22Rv1 (cell line): ENCODE measurements at regions not wholly inside any gene's neighbourhood (a gene's known extent, or its start where the extent isn't known, plus 50 kb on each side); places are given as distances from the start of the nearest gene placed in this dataset.

Experiments
- H3K27ac ChIP-seq: fragments of 450-650 bp; 2 replicates; pipeline ENCODE4 v1.5.1; 2017
- CTCF ChIP-seq: fragments of 450-650 bp; IDR thresholded peaks from 2 replicates; pipeline ENCODE4 v1.5.1; 2017; ENCODE audit warnings: mild to moderate bottlenecking
- ZFX ChIP-seq: fragments of 450-650 bp; IDR thresholded peaks from 2 replicates; pipeline ENCODE4 v1.6.1; 2017; ENCODE audit warnings: antibody characterized with exemption, borderline replicate concordance

GRCh38 chr18:10025711-10026670 is 112.2 kb downstream of the VAPA start:
- H3K27ac ChIP-seq: no peak overlapping the region
- no peak for TF ChIP-seq ZFX
- TF ChIP-seq CTCF: no peak

DNA sequence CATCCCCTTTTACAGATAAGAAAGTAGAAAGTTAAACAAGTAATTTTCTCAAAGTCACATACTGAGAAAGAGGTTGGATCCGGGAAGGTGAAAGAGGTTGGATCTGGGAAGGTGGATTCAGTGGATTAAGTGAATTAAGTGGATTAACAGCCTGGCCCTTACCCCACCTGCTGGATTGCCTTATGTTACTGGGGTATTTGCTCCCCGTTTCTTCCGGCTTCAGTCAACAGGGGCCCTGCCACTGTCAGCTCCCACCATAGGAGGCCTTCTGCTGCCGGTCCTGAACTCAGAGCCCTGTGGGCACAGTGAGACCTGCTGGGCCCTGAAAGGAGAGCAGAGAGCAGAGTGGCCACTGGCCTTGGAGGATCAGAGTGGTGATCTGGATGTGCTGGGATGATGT is 113.2 kb downstream of the VAPA start:
- no peak overlapping the region for H3K27ac ChIP-seq

GRCh38 chr18:10027461-10027860 is 113.6 kb downstream of the VAPA start:
- TF ChIP-seq CTCF (no peak), ZFX (no peak)
- no peak overlapping the region for H3K27ac ChIP-seq

More for the DNA sequence above, 113.2 kb downstream of the VAPA start:
- TF ChIP-seq CTCF: no peak
- TF ChIP-seq ZFX: no peak

- no peak overlapping the region for H3K27ac ChIP-seq
- no peak for TF ChIP-seq CTCF
- TF ChIP-seq ZFX: no peak
Observed at GRCh38 chr18:10029711-10030110, 115.9 kb downstream of the VAPA start.

DNA sequence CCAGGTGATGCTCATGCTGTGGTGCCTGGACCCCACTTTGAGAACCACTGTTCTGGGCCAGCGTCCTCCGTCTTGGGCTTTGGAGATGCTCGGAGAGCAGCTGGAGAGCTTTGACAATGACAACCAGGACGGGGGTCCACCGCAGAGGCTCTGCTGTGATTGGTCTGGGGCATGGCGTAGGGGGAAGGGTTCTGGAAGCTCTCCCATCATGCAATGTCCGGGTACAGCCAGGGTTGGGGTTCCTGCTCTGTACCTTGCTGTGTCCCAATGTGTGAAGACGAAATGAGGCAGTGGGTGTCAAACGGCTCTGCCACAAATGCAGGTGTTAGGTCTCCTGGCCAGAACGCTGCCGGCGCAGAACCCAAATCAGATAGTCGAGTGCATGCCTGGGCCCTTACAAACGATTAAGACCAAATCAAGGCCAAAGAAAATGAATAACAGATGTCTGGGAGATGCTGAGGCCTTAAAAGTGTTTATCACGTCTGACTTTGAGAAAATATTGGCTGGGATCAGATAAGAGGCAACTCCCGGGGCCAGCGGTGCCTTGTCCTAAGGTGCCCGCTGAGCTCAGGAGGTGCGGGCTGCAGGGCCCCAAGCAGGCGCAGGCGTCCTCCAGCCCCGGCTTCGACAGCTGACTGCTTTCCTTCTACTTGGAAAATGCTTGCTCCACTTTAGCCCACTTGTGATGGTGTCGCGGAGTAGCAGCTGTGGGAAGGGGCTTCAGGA is 117.2 kb downstream of the VAPA start:
- no peak for TF ChIP-seq CTCF
- TF ChIP-seq ZFX: no peak
- H3K27ac ChIP-seq: no peak overlapping the region

GRCh38 chr18:10032331-10033015 is 118.7 kb downstream of the VAPA start:
- TF ChIP-seq CTCF (no peak), ZFX (no peak)
- H3K27ac ChIP-seq: no peak overlapping the region

- H3K27ac ChIP-seq: no peak overlapping the region
- no peak for TF ChIP-seq ZFX
- TF ChIP-seq CTCF: no peak
Observed at GRCh38 chr18:10033016-10033399, 119.2 kb downstream of the VAPA start.
